ENCODE measurements at regions not wholly inside any gene's neighbourhood (a gene's known extent, or its start where the extent isn't known, plus 50 kb on each side); places are given as distances from the start of the nearest gene placed in this dataset.

- TF ChIP-seq CTCF (IDR thresholded peaks at IDR 0.05 in 2 of 3, conservative IDR thresholded peaks at IDR 0.05 in 1 of 3; ENCODE audit: borderline replicate concordance in 1 of 3, insufficient read depth in 1 of 3, low read depth in 2 of 3, low read length in 2 of 3) (no peak), YY1 (IDR thresholded peaks at IDR 0.05; ENCODE audit: extremely low read depth, insufficient replicate concordance, low read depth, low read length) (no peak), REST (IDR thresholded peaks at IDR 0.05; ENCODE audit: low read depth) (no peak), POLR2AphosphoS5 (IDR thresholded peaks at IDR 0.05; ENCODE audit: low read depth, low read length) (no peak)
Observed at GRCh38 chr21:30964283-30964682, 74.0 kb downstream of the KRTAP19-8 start.

All from HCT116 (cell line).